ENCODE measurements at regions not wholly inside any gene's neighbourhood (a gene's known extent, or its start where the extent isn't known, plus 50 kb on each side); places are given as distances from the start of the nearest gene placed in this dataset.
"Not testable (repeated sequence)": the region's sequence is repeated elsewhere in the genome, so short reads cannot be mapped to it uniquely, and the experiment has no call there.

DNA sequence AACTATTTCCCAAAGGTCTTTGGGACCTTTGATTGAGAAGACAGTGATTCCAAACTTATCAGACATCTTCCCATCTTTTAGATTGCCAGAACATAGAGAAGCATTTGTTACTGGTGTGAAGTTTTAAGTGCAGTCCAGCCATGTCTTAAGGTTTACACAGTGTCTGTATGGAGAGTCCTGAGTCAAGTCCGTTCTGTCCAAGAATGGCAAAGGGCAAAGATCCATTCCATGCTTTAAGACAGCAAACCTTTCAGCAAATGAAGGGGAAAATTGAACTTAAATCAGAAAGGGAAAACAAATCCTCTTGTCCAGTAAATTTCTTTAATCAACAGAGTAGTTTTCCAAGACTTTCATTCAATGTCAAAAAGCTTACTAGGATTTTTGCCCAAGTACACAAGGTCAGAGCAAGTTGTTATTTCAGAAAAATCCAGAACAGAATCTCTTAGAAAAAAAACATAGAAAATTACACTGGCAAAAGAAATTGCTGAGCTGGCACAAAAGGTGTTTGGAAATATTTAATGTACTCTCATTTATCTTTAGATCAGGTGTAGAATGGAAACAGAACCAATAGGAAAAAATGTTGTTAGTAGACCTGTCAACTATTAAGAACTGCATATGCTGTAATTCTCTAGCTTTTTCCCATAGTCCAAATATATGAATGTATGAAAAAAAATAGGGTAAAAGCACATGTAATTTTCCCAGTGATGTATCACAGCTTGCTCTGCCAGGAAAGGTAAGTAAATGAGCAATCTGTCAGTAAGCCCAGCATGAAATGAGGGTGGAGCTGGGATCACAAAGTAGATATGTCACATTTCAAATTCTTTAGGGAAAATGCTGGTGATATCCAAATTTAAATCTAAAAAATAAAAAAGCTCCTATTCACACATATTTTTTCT is 1099.9 kb downstream of the TUSC7 start:
- no peak for DNase-seq

DNA sequence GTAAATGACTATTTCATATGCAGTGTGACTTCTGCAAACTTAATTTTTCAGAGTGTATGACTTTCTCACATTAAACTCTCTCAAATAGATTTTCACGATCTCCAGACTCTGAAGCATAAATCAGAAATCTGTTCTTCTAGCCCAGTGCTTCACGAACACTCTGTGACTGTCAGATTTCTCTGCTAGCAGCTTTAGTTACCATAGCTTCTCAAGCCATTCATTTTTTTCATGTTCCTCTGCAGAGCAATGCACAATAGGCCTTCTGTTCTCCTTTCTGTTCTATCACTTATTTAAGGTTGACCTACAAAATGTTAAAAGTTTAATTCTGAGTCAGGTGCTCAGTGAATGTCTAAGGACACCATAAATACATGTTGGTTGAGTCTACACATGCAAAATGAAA is 1102.2 kb downstream of the TUSC7 start:
- DNase-seq = no peak

DNA sequence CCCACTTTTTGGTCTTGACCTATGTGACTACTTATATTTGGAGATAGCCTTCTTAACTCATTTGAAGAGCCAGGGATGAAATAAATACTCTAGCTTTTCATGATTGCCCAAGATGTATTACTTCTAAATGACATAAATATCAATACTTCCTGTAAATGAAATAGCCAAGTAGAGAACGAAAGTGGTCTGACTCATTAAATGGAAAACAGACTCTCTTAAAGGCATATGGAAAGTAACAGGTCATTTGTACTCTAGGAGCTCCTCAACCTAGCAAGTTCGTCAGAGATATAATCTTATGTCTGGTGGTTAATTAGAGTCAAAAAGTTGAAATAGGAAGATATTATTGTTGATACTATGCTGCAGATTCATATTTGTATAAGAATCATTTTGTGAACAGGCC is 1105.4 kb downstream of the TUSC7 start:
- DNase-seq = no peak

DNA sequence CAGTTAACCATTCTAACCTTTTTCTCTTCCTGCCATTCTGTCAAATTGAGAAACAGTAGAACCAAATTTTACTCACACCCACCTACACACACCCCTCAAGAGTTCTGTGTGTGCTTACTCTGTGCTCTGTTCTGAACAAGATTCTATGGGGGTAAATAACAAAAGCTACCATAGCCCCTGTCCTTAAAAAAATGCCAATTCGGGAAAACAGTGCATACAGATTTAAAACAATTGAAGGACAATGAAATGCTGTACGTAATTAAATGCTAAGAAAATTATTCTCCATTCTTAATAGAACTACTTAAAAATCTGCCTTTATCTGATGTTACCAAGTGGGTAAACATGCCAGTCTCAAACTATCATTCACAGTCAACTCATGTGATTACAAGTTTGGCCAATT is 1107.5 kb downstream of the TUSC7 start:
- DNase-seq = no peak

DNA sequence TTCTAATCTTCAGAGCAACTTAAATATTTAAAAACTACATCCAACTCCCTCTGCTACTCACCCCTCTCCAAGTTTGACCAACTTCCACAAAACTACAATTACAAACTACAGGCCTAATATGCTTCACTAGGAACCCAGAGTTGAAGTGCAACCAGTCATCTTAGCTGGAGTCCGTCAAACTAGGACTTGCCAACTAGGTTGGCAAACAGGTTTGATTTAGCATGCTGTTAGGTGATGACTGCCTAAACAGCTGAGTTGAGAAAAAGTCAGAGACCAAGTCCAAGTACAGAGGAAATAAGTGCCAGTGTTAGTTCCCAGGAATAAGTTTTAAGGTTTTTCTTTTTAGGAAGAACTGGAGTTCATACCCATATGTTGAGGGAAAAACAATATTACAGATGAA is 1109.0 kb downstream of the TUSC7 start:
- no peak for DNase-seq

DNA sequence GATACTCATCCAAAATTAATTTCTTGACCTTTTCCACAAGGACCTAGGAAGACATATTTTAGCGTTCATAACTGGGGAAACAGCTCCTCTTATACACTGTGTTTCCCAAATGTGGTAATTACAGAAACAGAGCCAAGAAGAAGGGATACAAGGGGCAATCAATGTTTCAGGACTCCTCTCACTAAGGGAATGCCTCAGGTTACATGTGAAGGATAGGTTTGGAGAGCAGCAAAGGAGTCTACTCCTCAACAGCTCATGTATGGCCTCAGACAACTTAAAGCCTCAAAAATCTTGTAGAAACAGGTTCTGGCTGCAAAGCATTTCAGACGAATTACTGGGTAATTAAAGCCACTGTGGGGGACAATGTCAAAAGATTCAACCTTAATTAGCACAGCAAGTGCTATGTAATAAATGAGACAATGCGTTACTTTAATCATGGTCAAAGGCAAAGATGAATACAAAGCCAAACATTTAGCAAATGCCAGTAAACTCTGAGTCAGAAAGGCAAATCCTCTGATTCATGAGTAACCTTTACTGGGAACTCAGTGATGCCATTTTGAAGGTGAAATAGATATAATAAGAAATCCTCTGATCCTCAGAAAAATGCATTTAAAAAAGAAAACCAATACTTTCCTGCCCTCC is 1111.2 kb downstream of the TUSC7 start:
- no peak for DNase-seq

DNA sequence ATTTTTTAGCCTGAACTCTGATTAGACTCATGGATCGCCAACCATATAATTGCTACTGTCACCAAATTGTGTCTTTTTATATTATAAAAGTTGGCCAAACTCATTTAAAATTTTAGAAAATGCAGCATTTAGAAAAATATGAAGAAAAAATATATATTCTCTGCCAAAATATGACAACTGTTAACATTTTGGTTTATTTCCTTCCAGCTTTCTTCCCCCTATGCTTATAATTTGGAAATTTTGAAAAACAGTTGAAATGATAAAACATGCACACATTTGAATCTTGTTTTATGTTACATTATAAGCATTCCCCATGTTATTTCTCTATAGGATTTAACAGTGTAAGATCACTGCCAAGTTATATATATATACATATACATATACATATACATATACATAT is 1112.8 kb downstream of the TUSC7 start:
- no peak for DNase-seq

DNA sequence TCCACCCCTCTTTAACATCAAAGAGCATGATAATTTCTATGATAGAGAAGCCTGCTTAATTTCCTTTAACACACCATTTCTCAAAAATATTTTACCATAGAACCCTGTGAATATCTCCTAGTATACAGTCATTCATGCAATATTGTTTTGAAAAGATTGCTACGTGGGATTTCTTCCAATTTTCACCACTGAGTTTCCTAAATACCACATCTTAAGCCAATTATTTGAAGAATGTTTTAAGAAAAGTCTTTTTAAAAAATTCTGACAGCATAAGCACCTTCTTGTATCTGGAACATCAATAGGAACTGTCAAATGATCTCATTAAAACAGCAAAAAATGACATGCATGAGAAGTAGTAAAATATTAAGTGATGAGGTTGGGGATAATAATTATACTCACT is 1126.7 kb downstream of the TUSC7 start:
- DNase-seq = no peak

DNA sequence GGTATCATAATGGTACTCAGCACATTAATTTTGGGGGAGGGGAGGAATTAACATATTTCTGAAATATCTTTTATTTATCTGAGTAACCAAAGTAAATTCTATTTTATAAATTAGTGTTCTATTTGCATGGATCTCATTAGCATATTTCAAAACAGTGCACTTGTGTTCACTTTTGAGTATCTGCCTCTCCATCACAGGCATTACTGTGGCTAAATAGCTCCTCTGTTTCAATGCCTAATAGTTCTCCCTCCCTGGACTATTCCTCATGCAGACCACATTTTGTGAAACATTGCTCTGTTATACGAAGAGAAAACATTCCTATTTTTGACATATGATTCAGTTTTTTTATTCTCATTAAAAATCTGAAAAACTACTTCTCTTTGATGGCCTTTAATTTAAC is 1127.8 kb downstream of the TUSC7 start:
- DNase-seq = no peak

DNA sequence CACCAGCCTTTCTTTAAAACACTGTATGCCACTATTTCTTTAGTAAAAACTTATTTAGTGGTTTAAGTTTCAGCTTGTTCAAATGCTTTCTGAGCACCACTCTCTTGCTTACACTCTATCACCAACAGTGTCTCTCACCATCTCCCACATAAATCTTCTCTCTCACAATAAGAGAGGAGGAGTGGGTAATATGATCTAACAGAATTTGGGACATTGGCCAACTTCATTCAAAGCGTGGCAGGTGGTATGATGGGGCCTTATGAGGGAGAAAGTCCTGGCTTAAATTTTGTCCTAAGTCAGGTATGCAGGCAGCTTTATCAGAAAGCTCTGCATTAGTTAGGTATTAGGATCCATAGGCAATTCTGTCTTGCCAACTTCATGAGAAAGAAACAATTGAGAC is 1132.5 kb downstream of the TUSC7 start:
- DNase-seq = no peak

DNA sequence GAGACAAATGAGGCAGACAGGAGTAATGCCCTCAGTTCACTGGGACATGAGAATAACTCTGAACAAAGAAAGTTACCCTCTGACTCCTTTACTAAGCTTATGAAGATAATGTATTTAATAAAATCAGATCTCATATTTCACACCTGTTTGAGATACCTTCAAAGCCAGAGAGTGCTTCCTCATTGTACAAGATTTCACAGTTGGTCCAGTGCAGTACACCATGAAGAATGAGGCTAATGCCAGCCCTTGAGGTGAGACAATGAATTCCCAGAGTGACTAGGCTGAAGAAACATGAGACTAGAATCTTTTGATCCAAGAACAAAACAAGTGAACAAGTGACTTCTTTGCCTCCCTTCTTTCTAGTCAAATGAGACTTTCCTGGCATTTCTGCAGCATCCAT is 1133.8 kb downstream of the TUSC7 start:
- DNase-seq = no peak

DNA sequence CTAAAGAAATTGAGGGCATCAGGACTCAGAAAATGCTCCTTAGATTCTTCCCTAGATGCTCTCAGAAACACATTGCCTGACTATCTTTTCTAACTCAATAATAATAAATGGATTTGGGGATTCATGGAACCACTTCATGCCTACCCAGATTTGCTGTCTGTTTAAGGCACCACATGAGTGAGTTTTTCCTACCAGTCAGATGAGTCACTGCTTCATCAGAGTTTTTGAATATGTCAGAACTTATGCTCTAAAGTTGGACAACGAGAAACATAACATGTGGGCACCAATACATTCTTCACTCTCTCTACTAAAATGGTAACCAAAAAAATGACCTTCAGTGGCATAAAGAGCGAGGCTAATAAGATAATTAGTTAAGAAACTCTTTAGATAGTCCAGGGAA is 1135.1 kb downstream of the TUSC7 start:
- DNase-seq = no peak

DNA sequence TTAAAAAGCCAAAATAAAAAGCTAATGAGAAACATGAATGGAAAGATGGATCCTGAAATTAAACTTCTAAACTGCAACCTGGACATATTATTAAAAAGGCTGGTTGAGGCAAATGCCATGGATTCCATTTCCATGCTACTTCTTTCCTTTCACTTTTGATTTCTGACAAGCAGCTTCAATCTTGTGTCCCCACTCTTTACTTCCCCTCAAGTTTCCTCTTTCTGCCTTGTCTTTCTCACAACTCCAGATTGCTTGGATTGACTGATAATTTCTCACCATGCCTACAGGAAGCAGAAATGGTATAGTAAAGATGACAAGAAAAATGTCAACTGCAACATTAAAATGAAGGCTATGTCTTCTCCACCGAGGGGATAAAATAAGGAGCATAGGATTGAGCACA is 1136.7 kb downstream of the TUSC7 start:
- DNase-seq = no peak

DNA sequence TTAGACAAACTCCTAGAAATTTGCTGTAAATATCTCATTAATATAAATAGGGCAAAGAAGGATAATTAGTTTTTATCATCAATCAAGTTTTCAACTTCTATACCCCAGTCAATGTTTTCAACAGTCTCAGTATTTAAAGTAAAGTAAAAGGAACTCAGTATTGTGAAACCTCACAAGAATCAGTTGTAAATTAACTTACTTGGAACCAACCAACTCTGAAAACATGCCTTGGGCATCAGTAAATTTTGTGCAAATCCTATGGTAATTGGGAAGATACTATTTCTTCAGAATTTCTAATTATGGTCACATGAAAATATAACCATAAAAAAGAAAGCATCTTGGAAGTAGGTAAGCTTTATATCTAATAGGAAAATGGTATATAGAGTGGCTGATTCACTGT is 1139.0 kb downstream of the TUSC7 start:
- DNase-seq = no peak

DNA sequence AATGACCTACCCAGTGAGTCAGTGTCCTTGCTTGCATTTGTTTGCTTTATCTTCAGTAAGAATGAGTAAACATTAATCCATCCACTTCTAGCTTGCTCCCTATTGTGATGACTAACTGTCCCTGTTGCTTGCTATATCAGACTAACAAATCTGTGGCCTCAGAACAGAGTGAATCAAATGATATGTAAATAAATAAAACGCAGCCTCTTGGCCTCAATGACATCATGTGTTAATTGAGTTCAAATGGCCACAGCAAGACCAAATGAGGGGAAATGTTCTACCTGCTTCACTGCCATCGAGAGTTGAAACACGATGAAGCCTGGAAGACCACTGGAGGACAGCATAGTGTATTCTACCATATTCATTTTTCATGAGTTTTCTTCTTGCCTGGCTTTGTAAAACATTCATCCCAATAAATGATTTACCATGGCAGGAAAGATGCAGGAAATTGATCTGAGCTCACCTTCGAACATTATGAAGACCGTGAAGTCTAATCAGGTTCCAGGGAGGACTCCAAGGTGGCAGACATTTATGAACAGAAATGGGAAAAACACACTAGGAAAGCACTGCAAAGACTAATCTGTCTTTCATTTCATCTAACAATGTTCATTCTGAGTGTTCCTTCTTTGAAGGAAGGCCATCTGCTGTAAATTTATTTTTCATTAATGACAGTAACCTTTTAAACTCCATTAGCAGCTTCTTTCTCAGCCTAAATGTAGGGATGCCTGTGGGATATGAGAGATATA is 1144.5 kb downstream of the TUSC7 start:
- DNase-seq = no peak

DNA sequence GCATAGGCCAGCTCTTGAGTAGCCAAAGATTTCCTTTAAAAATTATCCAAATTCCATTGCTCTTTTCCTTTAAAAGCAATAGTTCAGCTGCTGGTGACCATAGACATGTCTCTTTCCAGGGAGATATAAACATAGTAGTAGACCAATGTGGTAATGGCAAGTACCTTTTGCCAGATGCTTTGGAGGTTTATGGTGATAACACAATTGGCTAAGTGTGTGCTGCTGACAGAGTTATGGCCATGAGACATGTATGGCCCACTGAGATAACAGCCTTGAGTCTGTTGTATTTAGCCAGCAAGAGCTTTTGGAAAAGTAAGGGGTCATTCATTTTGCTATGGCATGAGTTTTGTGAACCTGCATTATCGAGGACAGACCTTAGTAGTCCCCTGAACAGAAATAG is 1146.8 kb downstream of the TUSC7 start:
- no peak for DNase-seq

DNA sequence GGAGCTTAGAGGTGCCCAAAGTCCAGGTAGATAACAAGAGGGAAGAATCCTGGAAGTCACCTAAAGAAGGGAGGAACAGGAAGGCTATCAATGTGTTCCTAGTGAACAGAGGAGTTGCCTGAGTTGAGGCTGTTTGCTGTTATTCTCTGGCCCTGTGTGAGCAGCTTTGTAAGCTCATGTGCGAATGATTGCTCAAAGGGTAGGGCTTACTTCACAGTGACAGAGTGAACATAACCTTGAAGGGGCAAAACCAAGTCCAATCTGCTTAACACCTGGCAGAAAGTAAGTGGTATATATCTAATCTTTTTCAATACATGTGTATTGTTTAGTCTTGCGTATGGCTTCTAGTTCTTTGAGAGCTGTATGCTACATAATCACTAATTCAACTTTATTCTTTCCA is 1153.6 kb downstream of the TUSC7 start:
- DNase-seq = no peak

DNA sequence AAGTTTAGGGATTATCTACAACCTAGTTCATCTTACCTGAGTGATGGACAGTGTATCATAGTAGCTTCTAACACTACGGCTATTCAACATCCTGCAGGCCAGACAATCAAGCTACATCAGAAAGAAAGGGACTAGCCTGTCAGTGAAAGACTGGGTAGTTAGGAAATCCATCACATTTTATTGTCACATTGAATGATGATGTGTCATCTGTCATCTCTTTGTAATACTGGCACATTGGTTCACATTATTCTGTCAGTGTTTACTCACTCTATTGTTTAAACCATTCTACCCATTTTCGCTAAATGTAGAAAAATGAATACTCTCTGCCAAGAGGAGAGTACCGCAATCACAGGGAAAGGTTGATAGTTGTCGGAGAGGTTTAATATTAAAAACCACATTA is 1155.8 kb downstream of the TUSC7 start:
- no peak for DNase-seq

DNA sequence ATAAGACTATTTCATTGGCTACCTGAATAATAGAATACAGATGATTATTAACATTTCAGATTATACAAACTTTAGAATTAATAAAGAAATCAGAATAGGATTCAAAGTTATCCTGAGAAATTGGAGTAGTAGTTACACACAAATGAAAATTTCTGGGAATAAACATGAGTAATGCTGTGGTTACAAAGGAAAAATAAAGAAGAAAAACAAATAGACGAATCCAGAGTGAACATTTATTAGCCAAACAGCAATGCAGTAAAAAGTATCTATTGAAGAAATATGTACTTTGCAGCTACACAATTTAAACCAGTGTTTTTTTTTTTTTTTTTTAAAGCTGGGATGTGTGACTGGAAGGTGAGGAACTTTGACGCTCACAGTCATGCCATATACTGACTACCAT is 1159.2 kb downstream of the TUSC7 start:
- DNase-seq = no peak

DNA sequence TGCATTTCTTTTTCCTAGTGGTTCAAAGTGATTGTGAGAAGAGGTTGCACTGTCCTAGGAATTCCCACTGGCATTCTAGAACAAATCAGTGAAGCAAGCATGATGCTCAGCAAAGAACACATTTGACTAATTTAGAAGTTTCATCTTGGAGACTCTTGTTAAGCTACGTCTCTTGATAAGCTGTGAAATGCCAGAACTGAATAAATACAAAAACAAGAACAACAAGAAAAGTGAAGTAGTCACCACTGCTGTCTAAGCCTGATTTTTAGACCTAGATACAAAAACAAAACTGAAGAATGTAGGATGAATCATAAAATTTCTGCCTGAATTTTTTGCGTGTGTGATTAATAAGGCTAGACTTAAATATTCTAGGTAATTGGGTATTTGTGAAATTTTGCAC is 1162.4 kb downstream of the TUSC7 start:
- no peak for DNase-seq

DNA sequence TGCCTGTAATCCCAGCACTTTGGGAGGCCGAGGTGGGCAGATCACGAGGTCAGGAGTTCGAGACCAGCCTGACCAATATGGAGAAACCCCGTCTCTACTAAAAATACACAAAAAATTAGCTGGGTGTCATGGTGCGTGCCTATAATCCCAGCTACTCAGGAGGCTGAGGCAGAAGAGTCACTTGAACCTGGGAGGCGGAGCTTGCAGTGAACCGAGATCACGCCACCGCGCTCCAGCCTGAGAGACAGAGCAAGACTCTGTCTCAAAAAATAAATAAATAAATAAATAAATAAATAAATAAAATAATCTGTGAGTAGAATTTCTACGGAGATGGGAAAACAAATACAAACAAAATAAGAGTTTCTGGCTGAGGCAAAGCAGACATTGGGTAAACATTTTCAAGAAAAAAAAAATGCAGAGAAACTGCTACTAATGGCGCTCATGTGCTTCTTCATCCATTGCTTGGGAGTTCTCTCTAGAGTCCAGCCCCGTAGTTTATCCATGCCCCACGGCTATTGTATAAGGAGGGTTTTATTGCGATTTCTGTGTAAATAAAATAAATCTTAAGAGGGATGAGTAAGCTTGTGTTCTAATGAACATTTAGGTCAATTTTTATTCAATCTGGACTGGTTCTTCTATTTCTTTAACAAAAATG is 1161.9 kb downstream of the IGSF11 start:
- DNase-seq = not testable (repeated sequence)

DNA sequence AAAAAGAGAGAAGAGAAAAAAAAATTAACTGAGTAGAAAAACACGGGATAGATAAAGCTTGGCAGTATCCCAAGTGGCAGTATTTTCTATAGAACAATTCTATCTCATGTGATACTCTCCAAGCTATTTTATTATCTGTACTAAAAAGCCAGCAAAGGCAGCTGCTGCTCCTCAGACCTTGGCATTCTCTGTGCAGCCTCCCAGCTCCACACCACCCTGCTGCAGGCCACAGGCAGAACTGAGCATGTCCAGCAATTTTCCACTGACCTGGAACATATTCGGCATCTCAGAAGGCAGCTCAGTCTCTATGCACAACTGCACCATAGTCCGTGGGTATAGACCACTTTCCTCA is 1161.4 kb downstream of the IGSF11 start:
- no peak for DNase-seq

DNA sequence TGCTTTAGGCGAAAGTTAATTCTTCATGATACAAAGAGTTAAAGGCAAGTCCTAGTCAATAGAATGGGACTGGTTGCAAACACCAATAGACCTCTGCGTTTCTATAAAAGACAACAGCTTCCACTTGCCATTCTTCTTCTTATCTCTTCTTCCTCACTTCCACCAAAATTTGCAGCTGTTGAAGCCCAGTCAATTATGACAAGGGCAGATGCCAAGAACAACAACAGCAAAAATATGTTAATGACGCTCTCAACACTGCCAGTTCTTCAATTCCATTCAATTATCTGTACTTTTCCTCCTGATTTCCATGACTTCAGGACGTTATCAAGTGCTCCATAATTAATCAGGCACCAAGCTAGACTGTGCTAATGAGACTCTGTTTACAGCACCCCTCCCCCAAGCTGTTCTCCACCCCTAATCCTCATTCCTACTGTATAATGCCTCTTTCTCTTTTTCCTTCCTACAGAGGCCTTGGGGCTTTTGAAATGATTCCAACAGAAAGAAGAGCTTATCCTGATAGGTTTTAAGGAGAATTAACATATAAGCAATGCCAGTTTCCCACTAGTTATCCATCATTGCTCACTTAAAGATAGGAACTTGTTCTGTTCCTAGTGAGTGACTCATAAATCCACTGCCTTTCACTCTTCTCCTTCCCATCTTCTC is 1160.5 kb downstream of the IGSF11 start:
- DNase-seq = no peak
